ENCODE measurements at regions not wholly inside any gene's neighbourhood (a gene's known extent, or its start where the extent isn't known, plus 50 kb on each side); places are given as distances from the start of the nearest gene placed in this dataset.
"Not testable (repeated sequence)": the region's sequence is repeated elsewhere in the genome, so short reads cannot be mapped to it uniquely, and the experiment has no call there.

- DNase-seq (ENCODE audit: extremely low read depth in 1 of 2, low read depth in 1 of 2): not testable (repeated sequence)
These were observed 872.6 kb upstream of the DEFB115 start for GRCh38 chr20:30384841-30385240.

GRCh38 chr20:30386099-30386498, 871.4 kb upstream of the DEFB115 start:
- not testable (repeated sequence) for DNase-seq (ENCODE audit: extremely low read depth in 1 of 2, low read depth in 1 of 2)

- DNase-seq (ENCODE audit: extremely low read depth in 1 of 2, low read depth in 1 of 2): not testable (repeated sequence)
These were observed 869.6 kb upstream of the DEFB115 start for GRCh38 chr20:30387823-30388222.

DNA sequence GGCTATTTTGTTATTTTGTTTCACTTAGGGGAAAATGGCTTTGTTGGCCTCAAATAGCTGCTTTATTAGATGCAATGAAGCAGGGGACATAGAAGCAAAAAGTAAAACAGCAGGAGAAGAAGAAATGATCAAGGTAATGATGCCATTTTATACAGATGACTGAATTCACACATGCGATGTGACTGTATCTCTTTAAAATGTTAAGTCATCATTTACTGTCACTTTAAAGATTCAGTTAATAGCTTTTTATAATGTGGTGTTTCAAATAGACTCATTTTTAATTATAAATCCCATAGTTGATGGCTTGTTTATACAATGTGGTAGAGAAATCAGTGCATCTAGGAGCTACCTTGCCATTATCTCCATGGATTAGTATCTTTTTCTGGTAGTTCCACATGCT, 863.9 kb upstream of the DEFB115 start:
- not testable (repeated sequence) for DNase-seq (ENCODE audit: extremely low read depth in 1 of 2, low read depth in 1 of 2)

DNA sequence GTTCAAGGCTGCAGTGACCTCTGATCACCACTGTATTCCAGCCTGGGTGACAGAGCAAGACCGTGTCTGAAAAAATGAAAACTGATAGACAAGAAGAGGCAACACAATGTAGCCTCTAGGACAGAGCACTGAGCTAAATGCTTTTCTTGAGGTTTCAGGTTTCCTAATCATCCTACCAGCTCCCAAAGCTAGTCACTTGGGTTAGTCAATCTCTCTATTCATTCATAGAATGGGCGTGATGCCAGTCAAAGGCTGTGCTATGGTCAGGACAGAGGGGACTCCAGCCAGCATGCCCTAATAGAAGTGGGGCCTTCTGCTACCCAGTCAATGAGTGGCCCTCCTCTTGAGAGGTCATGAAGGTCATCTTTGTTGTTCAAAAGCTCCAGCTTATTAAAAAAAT, 860.4 kb upstream of the DEFB115 start:
- DNase-seq (ENCODE audit: extremely low read depth in 1 of 2, low read depth in 1 of 2): not testable (repeated sequence)

- not testable (repeated sequence) for DNase-seq (ENCODE audit: extremely low read depth in 1 of 2, low read depth in 1 of 2)
These were observed 852.4 kb upstream of the DEFB115 start for GRCh38 chr20:30405061-30405460.

DNA sequence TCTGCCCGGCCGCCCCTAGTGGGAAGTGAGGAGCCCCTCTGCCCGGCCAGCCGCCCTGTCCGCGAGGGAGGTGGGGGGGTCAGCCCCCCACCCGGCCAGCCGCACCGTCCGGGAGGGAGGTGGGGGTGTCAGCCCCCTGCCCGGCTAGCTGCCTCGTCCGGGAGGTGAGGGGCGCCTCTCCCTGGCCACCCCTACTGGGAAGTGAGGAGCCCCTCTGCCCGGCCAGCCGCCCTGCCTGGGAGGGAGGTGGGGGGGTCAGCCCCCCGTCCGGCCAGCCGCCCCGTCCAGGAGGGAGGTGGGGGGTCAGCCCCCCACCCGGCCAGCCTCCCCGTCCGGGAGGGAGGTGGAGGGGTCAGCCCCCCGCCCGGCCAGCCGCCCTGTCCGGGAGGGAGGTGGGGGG, 851.9 kb upstream of the DEFB115 start:
- not testable (repeated sequence) for DNase-seq (ENCODE audit: extremely low read depth in 1 of 2, low read depth in 1 of 2)

DNA sequence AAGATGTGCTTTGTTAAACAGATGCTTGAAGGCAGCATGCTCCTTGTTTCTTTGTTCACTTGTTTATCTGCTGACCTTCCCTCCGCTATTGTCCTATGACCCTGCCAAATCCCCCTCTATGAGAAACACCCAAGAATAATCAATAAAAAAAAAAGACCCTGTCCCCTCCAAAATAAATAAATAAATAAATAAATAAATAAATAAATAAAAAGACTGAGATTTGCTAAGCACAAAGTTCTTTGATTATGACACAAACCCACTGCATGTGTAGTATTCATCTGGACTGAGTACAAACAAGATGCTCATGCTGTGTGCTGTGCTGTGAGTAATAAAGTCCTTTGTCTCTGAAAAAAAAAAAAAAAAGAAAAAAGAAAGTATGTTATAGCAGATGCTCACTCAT, 851.1 kb upstream of the DEFB115 start:
- not testable (repeated sequence) for DNase-seq (ENCODE audit: extremely low read depth in 1 of 2, low read depth in 1 of 2)

- DNase-seq (ENCODE audit: extremely low read depth in 1 of 2, low read depth in 1 of 2): no peak
These were observed 844.5 kb upstream of the DEFB115 start for GRCh38 chr20:30412972-30413371.

- not testable (repeated sequence) for DNase-seq (ENCODE audit: extremely low read depth in 1 of 2, low read depth in 1 of 2)
These were observed 840.1 kb upstream of the DEFB115 start for GRCh38 chr20:30417387-30417786.

DNA sequence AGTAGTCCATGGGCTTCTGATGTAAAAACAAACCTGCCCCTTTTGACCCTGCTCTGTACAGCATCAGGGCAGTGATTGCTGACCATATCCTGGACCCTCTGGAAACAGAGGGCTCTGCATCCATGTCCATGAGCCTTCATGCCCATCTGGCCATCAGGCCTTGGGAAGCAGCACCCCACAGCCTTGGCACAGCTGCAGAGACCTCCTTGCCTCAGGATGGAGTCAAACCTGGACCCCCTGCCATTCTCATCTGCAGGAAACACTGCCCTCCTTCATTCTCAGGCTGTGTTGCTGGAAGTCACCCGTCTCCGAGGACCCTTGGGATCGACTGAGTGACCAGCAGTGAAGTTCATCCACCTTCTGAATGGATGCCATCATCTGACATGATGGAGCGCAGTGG, 839.1 kb upstream of the DEFB115 start:
- not testable (repeated sequence) for DNase-seq (ENCODE audit: extremely low read depth in 1 of 2, low read depth in 1 of 2)

DNA sequence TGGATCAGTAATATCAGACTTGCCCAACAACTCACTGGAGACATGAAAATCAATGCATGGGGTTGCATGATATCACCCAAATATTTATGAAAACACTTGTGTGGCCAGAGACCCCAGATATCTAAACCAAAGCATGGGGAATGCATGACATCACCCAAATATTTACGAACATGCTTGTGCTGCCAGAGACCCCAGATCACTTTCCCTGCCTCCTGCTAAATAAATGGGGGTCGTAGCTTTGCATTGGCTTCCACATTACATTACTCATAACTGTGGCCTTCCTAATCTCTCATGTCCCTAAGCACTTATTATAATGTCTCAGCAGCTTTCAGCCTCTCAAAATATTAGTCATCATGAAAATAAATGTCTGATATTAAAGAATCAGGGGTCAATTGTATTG, 838.0 kb upstream of the DEFB115 start:
- no peak for DNase-seq (ENCODE audit: extremely low read depth in 1 of 2, low read depth in 1 of 2)

DNA sequence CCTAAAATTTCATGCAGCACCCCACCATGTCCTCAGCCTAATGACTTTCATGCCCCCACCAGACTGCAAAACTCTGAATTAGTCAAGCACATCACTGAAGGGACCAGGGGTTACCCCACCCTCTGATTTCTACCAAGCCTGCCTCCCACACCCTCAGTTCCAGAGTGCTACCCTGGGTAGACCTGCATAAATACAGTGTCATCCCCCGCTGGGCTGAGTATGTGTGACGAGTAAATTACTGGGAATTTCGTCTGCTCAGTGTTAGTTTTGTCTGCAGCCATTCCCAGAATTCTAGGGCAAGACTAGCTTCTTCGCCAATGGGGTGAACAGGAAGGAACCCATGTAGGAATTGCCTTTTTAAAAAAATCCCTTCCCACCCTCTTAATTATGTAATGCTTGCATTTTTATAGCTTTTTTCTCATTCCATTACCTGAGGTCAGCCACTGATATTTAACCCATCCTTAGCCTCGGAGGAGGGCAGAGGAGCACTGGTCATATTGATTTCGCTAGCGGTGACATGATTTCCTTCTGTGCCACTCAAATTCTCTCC, 837.5 kb upstream of the DEFB115 start:
- not testable (repeated sequence) for DNase-seq (ENCODE audit: extremely low read depth in 1 of 2, low read depth in 1 of 2)

Data from stimulated activated CD8-positive, alpha-beta memory T cell treated with anti-CD3 and anti-CD28 coated beads, Interleukin-7, amount 100 ng/mL, for 48 hours (primary cell).